Adrenal gland (tissue), 9 donors: ENCODE measurements at regions not wholly inside any gene's neighbourhood (a gene's known extent, or its start where the extent isn't known, plus 50 kb on each side); places are given as distances from the start of the nearest gene placed in this dataset.

Source experiments
- DNase-seq, 7 donors: peaks; one replicate each; pipeline ENCODE4 v3.0.0-alpha.2; 2019 to 2020
- H3K27ac ChIP-seq, 5 donors: fragments of 200-600 bp; sonication (generic) in 4 of 5; 1 replicate in 3 of 5; 2 replicates in 2 of 5; pipeline versions ENCODE4 v1.5.1 to v1.8.0; 2016 to 2020; ENCODE audit warnings: mild to moderate bottlenecking in 1 of 5
- H3K27me3 ChIP-seq: fragments of 200-600 bp; 2 replicates; pipeline ENCODE4 v1.8.0; 2021
- H3K36me3 ChIP-seq, 2 donors: fragments of 200-600 bp; replicated peaks in 1 of 2; 1 replicate in 1 of 2; 2 replicates in 1 of 2; pipeline versions ENCODE4 v1.5.1 to v1.8.0; 2018 to 2022
- H3K4me1 ChIP-seq, 2 donors: fragments of 200-600 bp; replicated peaks in 1 of 2; 1 replicate in 1 of 2; 2 replicates in 1 of 2; pipeline versions ENCODE4 v1.5.1 to v1.8.0; 2018 to 2021
- H3K4me3 ChIP-seq, 4 donors: fragments of 200-600 bp; sonication (generic) in 3 of 4; one replicate each; pipeline ENCODE4 v1.5.1; 2016 to 2018
- H3K9me3 ChIP-seq, 3 donors: fragments of 200-600 bp; sonication (generic) in 1 of 3; replicated peaks in 1 of 3; 1 replicate in 2 of 3; 2 replicates in 1 of 3; pipeline versions ENCODE4 v1.5.1 to v1.8.0; 2016 to 2021
- CTCF ChIP-seq, 6 experiments: fragments of 450-650 bp in 4 of 6; fragments of 200-600 bp in 2 of 6; sonication (generic) in 1 of 6; IDR thresholded peaks; 1 replicate in 5 of 6; 2 replicates in 1 of 6; pipeline versions ENCODE4 v1.5.1 to v1.8.0; 2016 to 2021; ENCODE audit warnings: antibody characterized with exemption in 6 of 6, mild to moderate bottlenecking in 2 of 6, moderate library complexity in 1 of 6
- POLR2A ChIP-seq, 2 donors: fragments of 450-650 bp; IDR thresholded peaks; one replicate each; pipeline ENCODE4 v1.6.1; 2017; ENCODE audit warnings: antibody characterized with exemption in 2 of 2, mild to moderate bottlenecking in 2 of 2, moderate library complexity in 1 of 2
- WGBS, 4 donors: extraction: QIAGEN DNeasy Blood & Tissue Kit in 2 of 4; methylation state at CpG; one replicate each; pipeline versions ENCODE4 v1.1.5 to v1.1.7; 2013 to 2017; 5-methylcytosine and 5-hydroxymethylcytosine counted together
- intact Hi-C, 2 donors: fragments of 100-400 bp; cut with DNase I; formaldehyde crosslinking; loops; one replicate each; pipeline versions ENCODE4 v1.14.1 to v1.15.0; 2022 to 2023
- donor health status: healthy with polysubstance abuse.
- donor health status: Bipolar disorder and iron deficiency.
- donor health status: DM: yes; HTN: yes; CAD: no.
- donor health status: DM: no; HTN: no; CAD: no.
- donor health status: DM: no; HTN: no; CAD: no.

DNA sequence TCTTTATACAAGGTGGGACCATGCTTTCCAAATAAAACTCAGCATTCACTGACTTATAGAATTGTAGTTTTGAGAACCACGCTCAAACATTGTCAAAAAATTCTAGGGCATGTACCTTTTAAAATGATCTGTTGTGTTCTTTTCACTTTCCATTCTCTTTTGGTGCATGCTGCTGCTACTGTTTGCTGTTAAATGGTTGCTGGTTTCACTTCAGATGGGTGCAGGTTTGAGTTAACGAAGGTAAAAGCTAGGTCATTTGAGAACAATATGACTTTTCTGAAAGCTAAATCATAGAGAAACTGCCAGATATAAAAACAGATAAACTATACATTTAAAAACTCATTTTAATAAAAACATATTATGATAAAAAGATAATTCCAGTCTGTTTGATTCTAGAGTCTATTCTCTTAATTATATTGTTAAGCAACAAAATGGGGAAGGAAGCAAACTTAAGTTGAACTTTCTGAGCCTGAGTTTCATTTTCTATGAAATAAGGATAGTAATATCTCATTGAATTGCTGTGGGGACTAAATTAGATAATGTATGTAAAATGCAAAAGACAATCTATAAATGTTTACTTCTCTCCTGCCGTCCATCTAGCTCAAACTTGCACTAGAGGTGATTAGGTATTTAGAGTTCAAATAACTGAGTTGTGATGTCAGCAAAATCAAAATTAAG lies 82.4 kb downstream of the OXSM start:
- no peaks in the 10 kb centered on the region for H3K36me3 ChIP-seq
- intact Hi-C loops: no loop called here
- H3K4me1 ChIP-seq: no peaks in the 10 kb centered on the region
- no peak overlapping the region for H3K4me3 ChIP-seq
- no peaks in the 10 kb centered on the region for H3K9me3 ChIP-seq
- no peak for TF ChIP-seq CTCF (IDR thresholded peaks at IDR 0.05)
- TF ChIP-seq POLR2A (IDR thresholded peaks at IDR 0.05): no peak
- DNase-seq: no peak
- WGBS, 4 donors: 65 to 77% (median 66%) methylated on average over 3 of the region's 3 CpGs
- no peaks in the 10 kb centered on the region for H3K27me3 ChIP-seq
- H3K27ac ChIP-seq: no peak overlapping the region

GRCh38 chr3:25883492-25883891 lies 93.6 kb downstream of the OXSM start:
- Histone ChIP-seq H3K27ac (no peak overlapping the region), H3K4me3 (no peak overlapping the region), H3K4me1 (no peaks in the 10 kb centered on the region), H3K27me3 (no peaks in the 10 kb centered on the region), H3K9me3 (no peaks in the 10 kb centered on the region), H3K36me3 (no peaks in the 10 kb centered on the region)
- intact Hi-C loops: no loop called here
- TF ChIP-seq CTCF (IDR thresholded peaks at IDR 0.05) (no peak), POLR2A (IDR thresholded peaks at IDR 0.05) (no peak)
- no peak for DNase-seq
- WGBS, 4 donors: 91 to 100% (median 96%) methylated on average over 1 of the region's 1 CpG

- Histone ChIP-seq H3K27me3 (no peaks in the 10 kb centered on the region), H3K4me1 (no peaks in the 10 kb centered on the region), H3K9me3 (no peaks in the 10 kb centered on the region), H3K4me3 (no peak overlapping the region), H3K36me3 (no peaks in the 10 kb centered on the region), H3K27ac (no peak overlapping the region)
- TF ChIP-seq POLR2A (IDR thresholded peaks at IDR 0.05): no peak
- TF ChIP-seq CTCF (IDR thresholded peaks at IDR 0.05): no peak
- no peak for DNase-seq
- intact Hi-C loops: no loop called here
- WGBS, 4 donors: 77 to 92% (median 86%) methylated on average over 2 of the region's 2 CpGs
Measured at GRCh38 chr3:25884981-25885380, 95.1 kb downstream of the OXSM start.

DNA sequence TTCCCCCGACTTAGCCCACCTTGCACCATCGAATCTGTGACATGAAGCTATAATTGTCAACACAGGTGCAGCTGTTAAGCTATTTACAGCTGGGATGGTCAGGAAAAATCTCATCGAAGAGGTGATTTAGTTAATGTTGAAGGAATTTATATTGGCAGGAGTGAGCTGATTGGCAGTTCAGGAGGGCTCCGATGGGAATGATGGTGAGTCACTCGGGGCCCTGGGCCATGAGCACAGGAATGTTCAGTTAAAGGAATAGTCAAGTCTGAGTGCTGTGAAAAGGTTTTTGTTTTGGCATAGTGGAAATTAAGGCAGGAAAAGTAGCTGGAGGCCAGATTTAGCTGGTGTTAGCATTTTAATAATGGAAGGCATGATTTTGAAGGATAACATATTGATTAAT lies 95.7 kb downstream of the OXSM start:
- Histone ChIP-seq H3K9me3 (no peaks in the 10 kb centered on the region), H3K36me3 (no peaks in the 10 kb centered on the region), H3K27ac (no peak overlapping the region), H3K27me3 (peaks cover 4% of the 10 kb centered on the region), H3K4me3 (no peak overlapping the region), H3K4me1 (no peaks in the 10 kb centered on the region)
- 69 to 79% (median 77%) methylated on average over 5 of the region's 5 CpGs for WGBS, 4 donors
- no peak for DNase-seq
- intact Hi-C loops: no loop called here
- TF ChIP-seq POLR2A (IDR thresholded peaks at IDR 0.05): no peak
- TF ChIP-seq CTCF (IDR thresholded peaks at IDR 0.05): no peak
